Hematopoietic multipotent progenitor cell treated with erythropoietin and hydrocortisone succinate and interleukin-3 and kit ligand, for 4 days (in vitro differentiated cells): ENCODE measurements at regions not wholly inside any gene's neighbourhood (a gene's known extent, or its start where the extent isn't known, plus 50 kb on each side); places are given as distances from the start of the nearest gene placed in this dataset.
"Not testable (repeated sequence)": the region's sequence is repeated elsewhere in the genome, so short reads cannot be mapped to it uniquely, and the experiment has no call there.

Source experiments
- DNase-seq: peaks from one replicate; pipeline ENCODE4 v3.0.0-alpha.2; 2015

GRCh38 chr20:12211361-12211760, 293.7 kb downstream of the BTBD3 start:
- DNase-seq = peak; percentile 30

DNA sequence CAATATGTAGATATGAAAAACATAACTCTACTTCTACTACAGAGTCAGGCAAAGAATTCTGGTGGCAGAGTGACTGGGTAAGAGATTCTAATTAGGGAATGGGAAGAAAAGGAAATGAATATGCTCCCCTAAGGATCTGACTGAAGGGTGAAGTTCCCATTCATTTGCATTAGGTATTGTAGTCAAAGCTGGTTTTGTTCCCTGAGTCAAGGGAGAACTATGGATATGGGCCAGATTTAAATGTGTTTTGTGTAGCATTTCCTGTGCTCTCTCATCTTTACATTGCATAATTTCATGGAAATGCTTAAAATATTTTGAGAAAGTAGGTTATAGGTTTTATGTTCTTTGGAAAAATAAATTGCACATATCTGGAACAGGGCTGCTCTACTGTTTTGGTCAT, 299.7 kb downstream of the BTBD3 start:
- DNase-seq = no peak

DNA sequence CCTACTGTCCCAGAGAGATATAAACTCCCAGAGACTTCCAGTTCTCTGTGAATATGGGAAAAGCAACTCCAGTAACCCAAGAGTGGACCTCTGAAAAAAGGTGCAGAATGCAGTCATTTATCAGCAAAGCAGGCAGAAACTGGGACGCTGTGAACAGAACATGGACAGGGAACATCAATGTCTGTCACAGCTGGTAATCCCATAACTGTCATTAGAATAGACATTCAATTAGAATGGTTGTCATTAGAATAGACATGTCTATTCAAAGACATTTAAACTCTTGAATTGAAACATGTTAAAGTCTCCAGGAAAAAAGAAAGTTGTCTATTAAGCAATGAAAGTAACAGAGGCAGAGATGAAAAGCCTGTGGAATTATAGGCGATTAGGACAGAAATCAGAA, 302.1 kb downstream of the BTBD3 start:
- DNase-seq = no peak

DNA sequence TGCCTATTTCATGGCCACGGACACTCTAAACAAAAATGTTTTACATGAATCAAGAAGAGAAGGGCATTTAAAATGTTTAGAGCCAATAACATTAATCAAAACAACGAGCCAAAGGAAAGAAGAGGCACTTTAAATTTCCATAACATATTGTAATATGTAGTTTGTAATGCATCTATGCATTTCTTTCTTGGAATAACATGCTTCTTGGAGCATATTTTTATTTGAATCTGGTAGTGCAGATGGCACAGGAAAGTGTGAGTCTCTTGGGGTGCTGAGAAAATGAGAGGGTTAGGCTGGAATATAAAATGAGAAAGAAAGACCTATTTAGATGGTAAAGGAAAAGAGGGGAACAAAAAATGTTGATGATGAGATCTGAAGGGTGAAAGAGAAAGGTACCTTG, 305.4 kb downstream of the BTBD3 start:
- DNase-seq = no peak

DNA sequence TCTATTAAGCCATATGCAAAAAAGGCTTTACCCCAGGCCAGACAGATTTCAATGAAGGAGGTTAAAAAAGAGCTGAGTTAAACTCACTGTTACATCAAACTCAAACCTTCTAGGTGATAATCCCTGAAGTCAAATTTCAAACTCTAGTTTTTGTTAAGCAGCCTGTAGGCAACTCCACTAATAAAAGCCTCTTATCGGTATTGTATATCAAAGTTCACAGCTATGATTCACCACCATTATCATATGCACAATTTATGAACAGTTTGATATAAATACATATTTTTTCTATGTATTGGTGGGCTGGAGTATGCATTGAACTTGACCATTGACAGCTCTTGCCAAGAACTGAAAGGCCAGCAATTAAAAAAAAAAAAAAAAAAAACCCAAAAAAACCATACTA, 308.2 kb downstream of the BTBD3 start:
- DNase-seq = no peak

DNA sequence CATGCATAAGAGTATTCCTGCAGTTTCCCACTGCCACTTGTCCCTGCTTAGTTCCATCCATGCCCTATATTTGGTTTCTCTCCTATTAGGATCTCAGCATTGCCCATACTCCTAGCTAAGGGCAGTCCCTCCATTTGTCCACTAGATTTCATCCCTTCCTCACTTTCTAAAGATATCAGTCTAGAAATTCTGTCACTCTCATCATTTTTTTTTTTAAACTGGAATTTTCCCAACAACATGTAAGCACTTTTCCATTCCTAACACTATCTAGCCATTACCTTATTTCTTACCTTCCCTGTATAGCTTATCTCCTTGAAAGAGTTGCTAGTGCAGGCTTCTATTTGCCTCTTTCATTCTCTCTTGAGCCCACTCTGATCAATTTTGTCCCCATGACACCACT, 312.2 kb downstream of the BTBD3 start:
- DNase-seq = no peak

DNA sequence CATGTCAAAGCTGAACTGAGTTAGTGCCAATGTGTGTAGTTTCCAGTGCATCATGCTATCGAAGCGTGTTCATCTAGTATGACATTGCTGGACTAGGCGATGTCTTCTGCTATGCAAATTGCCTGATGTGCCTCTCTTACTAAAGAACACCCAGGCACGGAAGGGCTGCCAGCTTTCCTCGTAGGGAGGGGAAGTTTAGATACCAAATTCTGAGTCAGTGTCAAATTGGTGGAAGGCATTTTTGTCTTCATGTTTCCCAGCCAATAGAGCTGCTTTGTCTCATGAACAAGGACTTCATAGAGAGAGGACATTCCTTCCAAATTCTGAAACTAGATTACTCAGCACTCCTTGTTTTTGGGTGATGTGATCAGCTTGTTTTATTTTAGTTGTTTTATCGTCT, 320.1 kb downstream of the BTBD3 start:
- DNase-seq = no peak

DNA sequence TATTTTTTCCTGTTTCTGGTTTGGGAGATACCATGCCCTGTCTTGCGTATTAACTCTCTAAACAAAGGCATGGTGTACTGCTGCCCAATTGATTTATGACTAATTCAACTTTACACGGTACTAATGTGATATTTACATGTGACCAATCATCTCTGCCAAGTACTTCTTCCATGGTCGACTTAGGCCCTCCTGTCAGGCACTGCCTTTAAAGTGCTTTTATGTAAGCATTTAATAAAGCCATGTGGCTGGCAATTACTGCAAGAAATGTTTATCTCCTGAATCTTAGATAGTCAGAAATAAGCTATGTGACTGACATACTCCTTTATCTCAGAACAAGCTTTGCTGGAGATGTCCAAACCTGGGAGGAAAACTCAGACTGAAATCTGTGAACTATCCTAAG, 323.4 kb downstream of the BTBD3 start:
- DNase-seq = no peak

DNA sequence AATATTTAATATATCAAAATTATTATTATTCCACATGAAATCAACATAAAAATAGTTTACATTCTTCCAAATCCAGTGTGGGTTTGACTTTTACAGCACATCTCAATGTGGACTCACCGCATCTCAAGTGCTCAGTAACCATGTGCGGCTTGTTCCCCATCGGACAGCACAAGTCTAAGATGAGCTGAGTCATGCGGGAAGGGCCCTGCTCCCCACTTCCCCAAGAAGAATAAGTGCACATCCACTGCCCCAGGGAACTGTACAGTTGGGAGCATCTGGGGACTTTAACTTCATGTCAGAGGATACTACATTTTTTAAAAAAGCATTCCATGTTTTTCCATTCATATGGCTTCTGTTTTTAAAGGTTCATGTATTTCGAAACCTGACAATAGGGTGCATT, 325.6 kb downstream of the BTBD3 start:
- peak; percentile 57 for DNase-seq

DNA sequence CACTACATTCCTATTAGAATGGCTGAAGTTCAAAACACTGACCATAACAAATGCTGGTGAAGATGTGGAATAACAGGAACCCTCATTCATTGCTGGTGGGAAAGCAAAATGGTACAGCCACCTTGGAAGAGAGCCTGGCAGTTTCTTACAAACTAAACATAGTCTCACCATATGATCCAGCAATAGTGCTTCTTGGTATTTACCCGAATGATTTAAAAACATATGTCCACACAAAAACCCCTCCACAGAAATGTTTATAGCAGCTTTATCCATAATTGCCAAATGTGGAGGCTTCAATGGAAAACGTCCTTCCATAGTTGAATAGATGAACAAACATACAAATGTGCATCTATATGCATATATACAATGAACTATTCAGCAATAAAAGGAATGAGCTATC, 330.8 kb downstream of the BTBD3 start:
- no peak for DNase-seq

DNA sequence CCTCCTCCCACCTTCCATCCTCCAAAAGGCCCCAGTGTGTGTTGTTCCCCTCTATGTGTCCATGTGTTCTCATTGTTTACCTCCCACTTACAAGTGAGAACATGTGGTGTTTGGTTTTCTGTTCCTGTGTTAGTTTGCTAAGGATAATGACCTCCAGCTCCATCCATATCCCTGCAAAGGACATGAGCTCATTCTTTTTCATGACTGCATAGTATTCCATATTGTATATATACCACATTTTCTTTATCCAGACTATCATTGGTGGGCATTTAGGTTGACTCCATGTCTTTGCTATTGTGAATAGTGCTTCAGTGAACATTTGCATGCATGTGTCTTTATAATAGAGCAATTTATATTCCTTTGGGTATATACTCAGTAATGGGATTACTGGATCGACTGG, 333.0 kb downstream of the BTBD3 start:
- not testable (repeated sequence) for DNase-seq

GRCh38 chr20:12252793-12253192, 335.1 kb downstream of the BTBD3 start:
- DNase-seq = no peak

DNA sequence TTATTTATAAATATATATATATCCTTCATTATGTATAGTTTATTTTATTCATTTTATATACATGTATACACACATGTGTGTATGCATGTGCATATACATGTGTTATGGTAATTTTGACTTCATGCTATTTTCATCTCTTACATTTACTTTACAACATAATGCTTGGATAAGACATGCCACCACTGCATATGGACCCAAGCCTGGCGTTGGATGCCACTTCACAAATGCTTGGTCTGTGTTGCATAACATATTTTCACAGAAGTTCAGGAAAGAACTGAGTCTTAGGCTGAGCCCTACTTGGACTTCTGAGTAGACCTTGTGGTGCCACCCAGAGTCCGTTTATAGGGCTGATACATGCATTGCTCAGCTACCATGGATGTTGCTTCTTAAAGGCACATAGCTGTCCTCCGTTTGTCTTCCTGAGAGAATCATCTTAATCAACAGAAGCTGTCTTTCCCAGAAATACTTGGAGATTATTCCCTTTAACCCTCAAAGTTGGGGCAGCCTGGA, 337.8 kb downstream of the BTBD3 start:
- DNase-seq = peak; percentile 8

DNA sequence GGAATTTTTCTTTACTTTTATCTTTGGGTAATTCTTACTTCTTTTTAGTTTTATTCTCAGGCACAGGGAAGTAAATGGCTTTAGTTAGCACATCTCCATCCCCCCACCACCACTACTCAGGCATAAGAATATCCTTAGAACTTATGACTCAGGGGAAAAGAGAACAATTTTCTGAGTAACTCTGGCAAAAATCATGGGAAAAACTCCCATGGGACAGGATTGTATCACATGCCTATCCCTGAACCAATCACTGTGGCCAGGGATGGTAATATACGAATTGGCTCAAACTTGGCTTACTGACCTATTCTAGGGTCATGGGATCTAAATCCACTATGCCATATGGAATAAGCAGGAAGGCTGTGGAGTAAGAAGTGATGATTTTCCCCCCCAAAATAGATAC, 339.1 kb downstream of the BTBD3 start:
- DNase-seq = no peak

GRCh38 chr20:12262747-12263146, 345.1 kb downstream of the BTBD3 start:
- no peak for DNase-seq

DNA sequence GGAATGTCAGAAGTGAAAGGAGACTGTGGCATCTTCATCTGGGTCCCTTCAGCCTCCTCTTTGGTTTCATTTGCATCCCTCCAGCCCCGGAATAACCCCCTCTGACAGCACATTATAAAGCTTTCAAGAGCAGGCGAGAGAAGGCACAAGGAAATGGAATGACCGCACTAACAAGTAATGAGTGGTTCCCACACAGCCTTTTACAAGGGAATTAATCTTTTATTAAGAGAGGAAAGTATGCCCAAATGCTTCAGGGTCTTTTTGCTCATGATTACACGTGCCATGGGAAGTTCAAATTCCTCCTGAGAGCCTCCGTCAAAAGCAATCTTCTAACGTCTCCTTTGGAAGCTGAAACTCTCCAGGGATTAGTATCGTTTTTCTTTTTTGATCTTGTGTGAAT, 347.0 kb downstream of the BTBD3 start:
- no peak for DNase-seq

- DNase-seq = no peak
Measured at GRCh38 chr20:12265662-12266061, 348.0 kb downstream of the BTBD3 start.

DNA sequence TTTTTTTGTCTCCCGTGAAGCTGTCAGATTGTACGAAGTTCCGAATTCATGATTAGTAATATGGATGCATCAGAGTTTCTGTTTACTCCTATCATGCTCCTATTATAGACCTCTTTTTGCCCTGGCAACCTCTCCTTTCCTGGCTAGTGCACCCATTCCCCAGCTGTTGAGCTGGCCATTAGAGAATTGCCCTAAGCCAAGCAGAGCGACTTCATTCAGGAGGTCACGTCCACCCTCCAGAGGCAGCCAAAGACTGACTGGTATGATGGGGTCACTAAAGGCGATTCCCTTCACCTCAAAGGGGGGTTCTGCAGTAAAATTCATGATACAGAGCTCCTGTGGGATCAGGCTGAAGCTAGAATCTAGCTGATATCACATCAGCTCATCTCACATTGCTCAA, 351.9 kb downstream of the BTBD3 start:
- DNase-seq = no peak

DNA sequence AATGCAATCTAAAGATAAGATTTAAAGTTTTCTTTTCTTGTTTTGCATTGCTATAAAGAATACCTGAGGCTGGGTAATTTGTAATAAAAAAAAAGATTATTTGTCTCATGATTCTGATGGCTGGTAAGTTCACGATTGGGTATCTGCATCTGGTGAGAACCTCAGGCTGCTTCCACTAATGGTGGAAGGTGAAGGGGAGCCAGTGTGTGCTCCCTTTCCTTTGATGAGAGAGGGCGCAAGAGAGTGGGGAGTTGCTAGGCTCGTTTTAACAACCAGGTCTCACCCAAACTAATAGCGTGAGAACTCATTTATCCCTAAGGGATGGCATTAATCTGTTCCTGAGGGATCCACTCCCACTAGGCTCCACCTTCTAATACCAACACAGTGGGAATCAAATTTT, 353.2 kb downstream of the BTBD3 start:
- no peak for DNase-seq

- no peak for DNase-seq
Measured at GRCh38 chr20:12276011-12276673, 358.4 kb downstream of the BTBD3 start.

- no peak for DNase-seq
Measured at GRCh38 chr20:12287575-12287974, 369.9 kb downstream of the BTBD3 start.

GRCh38 chr20:12289465-12289864, 371.8 kb downstream of the BTBD3 start:
- DNase-seq = no peak

DNA sequence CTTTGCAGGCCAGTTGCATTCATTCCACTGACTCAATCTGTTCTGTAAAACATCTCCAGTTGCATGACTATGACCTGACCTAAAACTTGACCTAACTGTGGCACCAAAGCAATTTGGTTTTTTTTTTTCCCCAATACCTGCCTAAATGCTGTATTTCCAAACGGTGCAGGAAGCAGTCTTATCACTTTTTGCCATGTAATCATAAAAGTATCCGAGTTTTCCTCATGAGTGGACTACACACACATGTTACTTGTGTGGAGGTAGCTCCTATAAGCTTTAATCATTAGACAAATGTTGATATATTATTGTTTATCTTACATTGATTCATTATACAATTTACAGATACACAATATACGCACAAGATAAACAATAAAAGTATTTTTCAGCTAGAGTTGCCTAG, 373.7 kb downstream of the BTBD3 start:
- DNase-seq = no peak

- no peak for DNase-seq
Measured at GRCh38 chr20:12293900-12294299, 376.2 kb downstream of the BTBD3 start.

- DNase-seq = no peak
Measured at GRCh38 chr20:12294678-12295077, 377.0 kb downstream of the BTBD3 start.
